IMR-90 (cell line): ENCODE measurements at regions not wholly inside any gene's neighbourhood (a gene's known extent, or its start where the extent isn't known, plus 50 kb on each side); places are given as distances from the start of the nearest gene placed in this dataset.

Source experiments
- ATAC-seq: fragments of 200-7000 bp; cut with Tn5 transposase; 2 replicates; pipeline ENCODE4 v1.9.1; 2020; ENCODE audit warnings: low read depth, mild to moderate bottlenecking, moderate library complexity
- BruUV-seq: library from RNA; stranded (reverse); fragments of 400-500 nt; replicated peaks from 2 replicates; lab custom pipeline; 2021; lab: Mats Ljungman, UMichigan
- CTCF ChIA-PET: fragments of 300-600 bp; formaldehyde crosslinking; extraction: SDS; loops from one replicate; lab custom pipeline; 2021; ENCODE audit warnings: antibody characterized with exemption; lab: Yijun Ruan, JAX
- POLR2A ChIA-PET: fragments of 300-600 bp; sonication (Branson Sonifier 250); formaldehyde crosslinking; loops from one replicate; lab custom pipeline; 2022; ENCODE audit warnings: antibody characterized with exemption; ENCODE audit not compliant: unreplicated experiment; lab: Charles Lee
- DNase-seq: peaks from one replicate; pipeline ENCODE4 v3.0.0; 2013
- H2AFZ ChIP-seq: replicated peaks from 2 replicates; pipeline ENCODE3; 2013; ENCODE audit warnings: low read length, mild to moderate bottlenecking; ENCODE audit not compliant: poor library complexity
- H2AK5ac ChIP-seq: 2 replicates; pipeline ENCODE4 v1.6.1; 2013; ENCODE audit warnings: low read depth, low read length, inconsistent platforms
- H2AK9ac ChIP-seq: replicated peaks from 2 replicates; pipeline ENCODE3; 2013; ENCODE audit warnings: mild to moderate bottlenecking, low read depth, low read length, moderate library complexity; ENCODE audit not compliant: poor library complexity
- H2BK120ac ChIP-seq: 2 replicates; pipeline ENCODE4 v1.6.1; 2013; ENCODE audit warnings: low read depth, low read length, inconsistent platforms
- H2BK15ac ChIP-seq: 3 replicates; pipeline ENCODE4 v1.6.1; 2013; ENCODE audit warnings: low read depth, low read length, inconsistent platforms
- H2BK20ac ChIP-seq: 2 replicates; pipeline ENCODE4 v1.6.1; 2013; ENCODE audit warnings: low read depth, mild to moderate bottlenecking, inconsistent platforms, low read length, moderate library complexity
- H2BK5ac ChIP-seq: 2 replicates; pipeline ENCODE4 v1.6.1; 2013; ENCODE audit warnings: mild to moderate bottlenecking, low read depth, low read length, inconsistent platforms; ENCODE audit not compliant: poor library complexity, severe bottlenecking
- H3K14ac ChIP-seq: replicated peaks from 2 replicates; pipeline ENCODE4 v1.6.1; 2013; ENCODE audit warnings: low read depth, low read length, inconsistent platforms
- H3K18ac ChIP-seq: 2 replicates; pipeline ENCODE4 v1.6.1; 2013; ENCODE audit warnings: low read depth, low read length, control low read depth
- H3K23ac ChIP-seq: 2 replicates; pipeline ENCODE4 v1.6.1; 2013; ENCODE audit warnings: low read depth, low read length, inconsistent platforms
- H3K27ac ChIP-seq: 2 replicates; pipeline ENCODE4 v1.5.1; 2013; ENCODE audit warnings: mild to moderate bottlenecking, control low read depth, low read length; ENCODE audit not compliant: insufficient read depth
- H3K27me3 ChIP-seq: 2 replicates; pipeline ENCODE4 v1.6.1; 2013; ENCODE audit warnings: low read length; ENCODE audit not compliant: control insufficient read depth, insufficient read depth
- H3K36me3 ChIP-seq: 2 replicates; pipeline ENCODE4 v1.6.1; 2013; ENCODE audit warnings: low read length, mixed read lengths; ENCODE audit not compliant: control insufficient read depth, insufficient read depth
- H3K4ac ChIP-seq: 2 replicates; pipeline ENCODE4 v1.6.1; 2013; ENCODE audit warnings: low read depth, low read length, inconsistent platforms
- H3K4me1 ChIP-seq: 2 replicates; pipeline ENCODE4 v1.6.1; 2013; ENCODE audit warnings: low read length, mixed read lengths; ENCODE audit not compliant: control insufficient read depth, insufficient read depth
- H3K4me2 ChIP-seq: 2 replicates; pipeline ENCODE4 v1.6.1; 2013; ENCODE audit warnings: low read depth, mild to moderate bottlenecking, control low read depth, low read length, moderate library complexity
- H3K4me3 ChIP-seq: 2 replicates; pipeline ENCODE4 v1.5.1; 2013; ENCODE audit warnings: low read depth, mild to moderate bottlenecking, control low read depth, low read length, moderate library complexity; ENCODE audit not compliant: insufficient read depth
- H3K56ac ChIP-seq: 2 replicates; pipeline ENCODE4 v1.6.1; 2013; ENCODE audit warnings: low read length, inconsistent platforms; ENCODE audit not compliant: insufficient read depth; ENCODE audit errors: extremely low read depth
- H3K79me1 ChIP-seq, 2 experiments: 2 replicates each; pipeline ENCODE4 v1.6.1; 2013; ENCODE audit warnings: low read length in 2 of 2, inconsistent platforms in 1 of 2, low read depth in 1 of 2
- H3K9ac ChIP-seq: 2 replicates; pipeline ENCODE4 v1.6.1; 2013; ENCODE audit warnings: low read depth, low read length, control low read depth
- H3K9me1 ChIP-seq: 2 replicates; pipeline ENCODE4 v1.6.1; 2013; ENCODE audit warnings: low read length, inconsistent platforms; ENCODE audit not compliant: insufficient read depth
- H3K9me3 ChIP-seq: 2 replicates; pipeline ENCODE4 v1.6.1; 2013; ENCODE audit warnings: low read length; ENCODE audit not compliant: control insufficient read depth, insufficient read depth
- H4K20me1 ChIP-seq: 2 replicates; pipeline ENCODE4 v1.6.1; 2013; ENCODE audit warnings: low read length, inconsistent platforms; ENCODE audit not compliant: insufficient read depth
- H4K5ac ChIP-seq: 2 replicates; pipeline ENCODE4 v1.6.1; 2013; ENCODE audit warnings: mild to moderate bottlenecking, low read depth, low read length, control low read depth
- H4K8ac ChIP-seq, 2 experiments: 2 replicates each; pipeline ENCODE4 v1.6.1; 2013; ENCODE audit warnings: low read depth in 2 of 2, low read length in 2 of 2, control low read depth in 1 of 2, inconsistent platforms in 1 of 2
- H4K91ac ChIP-seq: 2 replicates; pipeline ENCODE4 v1.6.1; 2013; ENCODE audit warnings: low read depth, low read length, inconsistent platforms; ENCODE audit not compliant: insufficient read depth
- CEBPB ChIP-seq: IDR thresholded peaks from 2 replicates; pipeline ENCODE4 v1.6.1; 2012; ENCODE audit warnings: low read depth, low read length, improper control_type of control experiment
- CHD1 ChIP-seq: IDR thresholded peaks from 2 replicates; pipeline ENCODE4 v1.6.1; 2012; ENCODE audit warnings: low read depth, low read length, improper control_type of control experiment
- CTCF ChIP-seq: conservative IDR thresholded peaks from 2 replicates; pipeline ENCODE4 v1.5.1; 2012; ENCODE audit warnings: mild to moderate bottlenecking, low read depth, low read length, improper control_type of control experiment
- ELK1 ChIP-seq: fragments of 150-350 bp; IDR thresholded peaks from 2 replicates; pipeline ENCODE4 v1.6.1; 2016; ENCODE audit warnings: low read depth, mild to moderate bottlenecking, low read length, moderate library complexity, borderline replicate concordance
- FOS ChIP-seq: fragments of 150-350 bp; IDR thresholded peaks from 2 replicates; pipeline ENCODE4 v1.6.1; 2016; ENCODE audit warnings: low read depth, low read length
- MAFK ChIP-seq: IDR thresholded peaks from 2 replicates; pipeline ENCODE4 v1.6.1; 2012; ENCODE audit warnings: low read depth, low read length, improper control_type of control experiment
- POLR2A ChIP-seq: IDR thresholded peaks from 2 replicates; pipeline ENCODE4 v1.6.1; 2012; ENCODE audit warnings: mild to moderate bottlenecking, low read depth, low read length
- RAD21 ChIP-seq: IDR thresholded peaks from 2 replicates; pipeline ENCODE4 v1.6.1; 2012; ENCODE audit warnings: low read length, improper control_type of control experiment
- RCOR1 ChIP-seq: IDR thresholded peaks from 2 replicates; pipeline ENCODE4 v1.6.1; 2012; ENCODE audit warnings: mild to moderate bottlenecking, low read length, improper control_type of control experiment; ENCODE audit not compliant: insufficient replicate concordance
- SMC3 ChIP-seq: fragments of 150-350 bp; IDR thresholded peaks from 2 replicates; pipeline ENCODE4 v1.6.1; 2016; ENCODE audit warnings: low read depth, mild to moderate bottlenecking, antibody characterized with exemption, low read length, moderate library complexity
- WGBS, 2 experiments: methylation state at CpG; one replicate each; pipeline versions ENCODE4 v1.1.5 to v1.1.7; 2013; ENCODE audit warnings: missing lambda C conversion rate in 2 of 2; ENCODE audit not compliant: insufficient read length in 1 of 2; ENCODE audit errors: extremely low coverage in 2 of 2; 5-methylcytosine and 5-hydroxymethylcytosine counted together
- dilution Hi-C: fragments of 300-500 bp; cut with HindIII; formaldehyde crosslinking; loops from one replicate; pipeline ENCODE4 v1.14.3; 2018; ENCODE audit warnings: low sequenced_read_pairs; ENCODE audit not compliant: unreplicated experiment
- in situ Hi-C: fragments of 300-500 bp; cut with MboI; formaldehyde crosslinking; loops from 3 replicates; pipeline ENCODE4 v1.14.3; 2019; ENCODE audit warnings: low sequenced_read_pairs, inconsistent platforms, mixed read lengths
- intact Hi-C: fragments of 100-400 bp; cut with micrococcal nuclease; formaldehyde crosslinking; loops from 2 replicates; pipeline ENCODE4 v1.10.0; 2022

GRCh38 chr5:39639618-39640089 lies 214.9 kb upstream of the DAB2 start:
- no peak overlapping the region for H3K14ac ChIP-seq
- H3K4me1 ChIP-seq = no peaks in the 10 kb centered on the region
- H2BK5ac ChIP-seq = no peak overlapping the region
- no TSS peak for BruUV-seq
- in situ Hi-C loops (no loop called here), dilution Hi-C loops (no loop called here), intact Hi-C loops (no loop called here)
- H3K9ac ChIP-seq = no peak overlapping the region
- H2BK20ac ChIP-seq = no peak overlapping the region
- H3K23ac ChIP-seq = no peak overlapping the region
- no peaks in the 10 kb centered on the region for H3K9me1 ChIP-seq
- TF ChIP-seq MAFK = no peak
- TF ChIP-seq FOS = no peak
- no peak for TF ChIP-seq POLR2A
- TF ChIP-seq CEBPB = no peak
- no peak for TF ChIP-seq RCOR1
- TF ChIP-seq SMC3 = no peak
- no peak for TF ChIP-seq RAD21
- TF ChIP-seq ELK1 = no peak
- TF ChIP-seq CHD1 = no peak
- TF ChIP-seq CTCF = no peak
- CTCF ChIA-PET = interaction anchor here (0.6 kb wide), 1 partner anchor 54 kb away, joined by 3 read pairs; no protein-coding TSS in a partner anchor
- no peak overlapping the region for H3K4me2 ChIP-seq
- DNase-seq (peak; percentile 19), ATAC-seq (no peak)
- no peak overlapping the region for H4K8ac ChIP-seq
- H3K27me3 ChIP-seq = no peaks in the 10 kb centered on the region
- no peak overlapping the region for H2AFZ ChIP-seq
- no peak overlapping the region for H2AK5ac ChIP-seq
- WGBS, 2 experiments = no CpG with 5 or more reads among the region's 3 CpGs
- no peak overlapping the region for H4K91ac ChIP-seq
- H3K9me3 ChIP-seq = no peaks in the 10 kb centered on the region
- H3K27ac ChIP-seq = no peak overlapping the region
- no peak overlapping the region for H3K4me3 ChIP-seq
- no peak overlapping the region for H4K5ac ChIP-seq
- H3K79me1 ChIP-seq = no peaks in the 10 kb centered on the region
- H2AK9ac ChIP-seq = no peak overlapping the region
- no peaks in the 10 kb centered on the region for H3K36me3 ChIP-seq
- no peak overlapping the region for H3K18ac ChIP-seq
- POLR2A ChIA-PET = no interaction called here
- no peaks in the 10 kb centered on the region for H4K20me1 ChIP-seq
- no peak overlapping the region for H2BK15ac ChIP-seq
- no peak overlapping the region for H3K4ac ChIP-seq
- no peak overlapping the region for H2BK120ac ChIP-seq
- no peak overlapping the region for H3K56ac ChIP-seq
